DMS 273 treated with DMSO at 0.1 percent for 48 hours (cell line): ENCODE measurements at regions not wholly inside any gene's neighbourhood (a gene's known extent, or its start where the extent isn't known, plus 50 kb on each side); places are given as distances from the start of the nearest gene placed in this dataset.

Source experiments
- DNase-seq: peaks from one replicate; lab custom pipeline; 2025; lab: John Stamatoyannopoulos, UW

DNA sequence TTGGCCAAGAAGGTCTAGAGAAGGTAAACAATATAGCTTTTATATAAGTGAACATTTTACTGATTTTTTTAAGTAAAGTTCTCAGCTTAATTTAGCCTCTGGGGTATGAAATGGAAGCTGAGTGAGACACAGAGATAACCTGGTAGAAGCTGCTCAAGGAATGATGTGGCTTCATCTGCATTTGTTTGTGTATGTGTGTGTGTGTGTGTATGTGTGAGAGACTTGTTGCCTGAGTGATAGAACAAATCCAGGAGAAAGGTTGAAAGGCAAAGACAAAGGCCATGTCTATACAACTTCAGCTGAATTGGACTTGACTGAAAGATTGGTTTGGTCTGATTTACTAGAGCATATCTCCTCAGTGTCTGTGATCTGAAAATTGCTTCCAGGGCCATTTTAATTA, 63.6 kb downstream of the PCDH7 start:
- DNase-seq = no peak

DNA sequence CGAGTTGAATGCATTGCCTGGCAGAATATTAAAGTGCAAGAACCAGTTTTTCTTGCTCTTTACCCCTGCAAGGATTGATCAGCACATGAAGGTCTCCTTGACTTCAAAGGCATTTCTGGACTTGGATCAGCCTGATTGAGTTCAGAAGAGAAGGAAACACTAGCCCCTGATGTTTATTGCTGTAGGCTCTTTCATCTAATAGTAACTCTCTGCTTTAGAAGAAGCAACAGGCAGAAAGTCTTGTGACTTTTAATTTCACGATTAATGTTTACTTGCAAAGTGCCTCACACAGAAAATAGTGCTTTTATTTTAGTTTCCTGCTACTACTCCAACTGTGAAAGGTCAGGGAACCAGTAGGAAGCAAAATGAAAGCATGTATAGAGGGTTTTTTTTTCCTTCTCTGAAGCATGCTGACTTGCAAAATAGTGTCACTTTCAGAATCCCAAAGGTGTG, 69.1 kb downstream of the PCDH7 start:
- DNase-seq = no peak

DNA sequence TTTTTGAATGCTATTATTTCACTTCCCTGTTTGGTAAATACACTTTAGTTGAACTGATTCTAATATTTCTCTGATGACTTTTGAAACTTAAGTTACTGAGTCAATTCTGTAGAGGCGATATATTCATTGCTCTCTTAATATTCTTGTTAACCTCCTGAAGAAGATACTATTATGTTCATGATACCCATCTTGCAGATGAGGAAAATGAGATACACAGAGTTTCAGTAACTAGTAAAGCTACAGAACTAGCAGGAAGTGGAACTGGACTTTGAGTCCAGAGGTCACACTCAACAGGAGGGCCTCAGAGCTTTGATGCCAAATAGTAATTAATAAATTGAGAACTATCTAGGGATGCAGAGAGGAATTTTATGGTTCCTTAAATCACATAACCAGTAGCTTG, 70.0 kb downstream of the PCDH7 start:
- DNase-seq = no peak

DNA sequence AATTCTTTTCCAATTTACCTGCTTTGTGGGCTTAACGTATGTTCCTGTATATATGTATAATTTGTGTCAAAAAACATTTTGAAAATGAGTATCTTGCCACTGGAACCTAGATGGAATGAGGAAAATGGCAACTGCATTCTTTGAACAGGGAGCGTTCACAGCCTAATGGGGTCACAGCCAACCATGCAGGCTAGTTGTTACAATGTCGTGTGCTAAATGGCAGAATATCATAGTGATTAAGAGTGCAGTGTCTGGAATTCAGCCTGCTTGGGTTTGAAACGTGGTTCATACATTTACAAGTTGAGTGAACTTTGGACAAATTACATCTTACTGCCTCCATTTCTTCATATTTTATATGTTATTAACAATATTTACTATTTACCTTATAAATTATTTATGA, 70.8 kb downstream of the PCDH7 start:
- DNase-seq = no peak

DNA sequence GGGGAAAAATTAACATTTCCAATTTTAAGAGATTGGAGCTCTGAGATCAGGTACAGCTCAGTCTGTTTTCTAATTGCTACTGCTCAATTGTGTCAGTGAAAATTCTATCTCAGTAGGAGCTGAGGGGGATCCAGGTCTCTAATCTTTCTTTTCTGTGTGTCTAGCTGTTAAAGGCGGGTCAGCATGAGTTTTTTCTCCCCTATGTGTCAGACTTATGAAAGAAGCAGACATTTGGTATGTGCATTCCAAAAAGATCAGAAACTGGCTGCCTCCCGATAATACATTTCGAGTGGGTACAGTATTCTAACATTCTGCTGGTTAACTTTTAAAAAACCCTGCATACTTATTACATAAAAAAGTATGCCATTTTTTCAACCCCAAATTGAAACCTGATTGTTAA, 72.4 kb downstream of the PCDH7 start:
- DNase-seq = no peak

DNA sequence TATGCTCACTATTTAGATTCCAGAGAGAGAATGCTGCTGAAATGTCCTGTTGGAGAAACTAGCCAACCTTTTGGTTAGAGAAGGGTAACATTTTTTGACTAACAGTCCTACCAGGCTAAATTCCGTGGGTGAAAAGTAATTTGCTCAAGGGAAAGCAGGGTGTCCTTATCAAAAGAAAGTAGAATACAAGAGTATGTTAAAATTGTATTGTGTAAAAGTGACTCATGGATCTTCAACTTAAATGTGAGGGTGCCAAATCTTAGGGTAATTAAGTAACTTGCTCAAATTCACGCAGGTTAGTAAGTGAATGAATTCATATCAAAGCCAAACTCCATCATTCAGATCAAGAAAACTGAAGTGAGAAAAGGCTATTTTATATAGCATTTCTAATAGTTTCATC, 81.7 kb downstream of the PCDH7 start:
- no peak for DNase-seq

DNA sequence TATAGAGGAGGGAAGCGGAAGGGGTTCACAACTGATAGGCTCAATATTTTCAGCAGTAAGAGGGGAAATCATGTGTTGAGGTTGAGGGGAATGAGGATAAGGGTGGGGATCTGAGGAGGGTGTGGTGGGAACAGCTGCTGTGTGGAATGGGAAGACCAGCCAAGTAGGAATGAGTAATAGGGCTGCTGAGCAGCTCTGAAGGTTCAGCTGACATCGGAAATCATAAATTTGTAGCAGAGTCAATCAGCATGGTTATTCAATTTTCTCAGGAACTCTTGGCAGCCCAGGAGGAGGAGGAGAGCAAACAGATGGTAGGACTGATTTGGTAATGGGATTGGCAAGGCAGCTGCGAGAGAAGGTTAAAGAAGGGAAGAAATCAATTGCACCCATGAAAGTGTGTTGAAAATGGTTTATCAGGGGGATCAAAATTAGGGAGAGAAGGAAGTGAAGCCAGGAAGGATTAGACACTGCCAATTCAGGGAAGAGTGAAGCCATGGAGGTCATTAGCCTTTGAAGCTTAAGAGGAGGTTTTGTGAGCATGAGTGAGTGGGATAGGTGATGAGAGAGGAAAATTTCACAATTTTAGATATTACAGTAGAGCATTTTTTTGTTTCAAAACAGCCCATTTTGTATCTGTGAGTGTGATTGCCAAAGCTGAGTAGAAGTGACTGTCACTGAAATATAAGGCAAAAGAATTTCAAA, 82.6 kb downstream of the PCDH7 start:
- no peak for DNase-seq

DNA sequence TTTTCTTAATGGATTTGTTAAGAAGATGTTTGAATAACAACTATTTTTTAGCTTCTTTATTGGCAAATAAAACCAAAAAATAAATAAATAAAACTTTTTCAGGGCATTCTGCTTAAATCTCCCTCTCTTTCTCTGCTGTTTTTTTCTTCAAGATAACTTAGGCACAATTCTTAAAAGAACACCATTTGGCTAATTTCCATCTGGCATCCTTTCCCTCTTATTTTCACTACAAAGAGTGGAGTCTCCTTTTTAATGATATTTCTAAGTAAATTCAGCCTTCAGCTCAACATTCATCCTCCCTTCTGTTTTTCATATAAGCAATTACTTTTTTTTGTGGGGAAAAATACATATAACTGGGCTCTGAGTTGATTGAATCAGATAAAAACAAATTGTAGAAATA, 88.1 kb downstream of the PCDH7 start:
- no peak for DNase-seq

DNA sequence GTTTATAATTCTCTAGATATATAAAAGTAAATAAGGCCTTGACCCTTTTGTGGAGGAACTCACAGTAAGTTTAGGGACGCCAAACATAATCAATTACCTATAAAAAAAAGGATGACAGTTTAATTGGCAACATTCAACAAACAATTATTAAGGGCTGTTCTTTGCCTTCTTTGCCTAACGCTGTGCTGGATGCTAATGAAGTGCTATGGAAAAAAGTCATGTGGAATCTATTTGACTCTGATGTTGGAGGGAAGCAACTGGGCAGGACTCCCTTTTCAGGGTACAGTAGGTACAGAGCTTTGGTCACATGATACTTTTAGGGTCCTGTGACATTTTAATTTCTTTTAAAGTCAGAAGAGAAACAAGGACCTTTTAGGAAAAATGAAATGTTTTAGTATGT, 91.1 kb downstream of the PCDH7 start:
- no peak for DNase-seq

DNA sequence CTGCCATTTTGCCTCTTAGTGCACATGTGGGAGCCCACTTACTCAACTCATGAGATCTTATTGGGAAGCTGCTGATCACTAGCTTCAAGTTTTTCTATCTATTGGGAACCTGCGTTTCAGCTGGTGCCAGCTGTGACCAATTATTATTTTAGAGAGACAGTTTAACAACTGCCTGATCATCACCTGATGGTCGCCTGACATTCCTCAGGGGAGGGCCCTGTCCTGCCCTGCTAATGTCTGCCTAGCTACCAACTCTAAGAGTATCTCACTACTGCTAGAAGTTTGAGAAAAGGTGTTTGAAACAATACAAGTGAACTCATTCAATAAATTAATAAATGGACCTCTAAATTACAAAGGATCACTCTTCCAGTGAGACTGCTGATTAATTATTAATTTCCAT, 95.5 kb downstream of the PCDH7 start:
- DNase-seq = no peak

DNA sequence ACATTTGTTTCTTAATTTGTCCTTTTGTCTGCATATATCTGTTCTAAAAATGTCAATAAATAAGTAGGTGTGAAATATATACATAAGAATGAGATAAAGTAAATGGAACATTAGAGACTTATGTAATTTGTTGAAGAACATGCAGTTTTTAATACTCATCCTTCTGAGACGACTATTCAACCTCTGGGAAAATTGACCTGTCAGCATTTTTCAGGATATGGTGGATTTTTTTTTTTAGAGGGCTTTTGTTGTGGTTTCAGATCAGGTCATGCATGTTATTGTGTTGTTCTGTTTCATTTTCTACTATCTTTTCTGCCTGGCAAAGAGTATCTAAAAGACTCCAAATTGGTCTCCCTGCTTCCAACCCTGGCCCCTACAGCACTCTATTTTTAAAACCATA, 97.3 kb downstream of the PCDH7 start:
- DNase-seq = no peak

DNA sequence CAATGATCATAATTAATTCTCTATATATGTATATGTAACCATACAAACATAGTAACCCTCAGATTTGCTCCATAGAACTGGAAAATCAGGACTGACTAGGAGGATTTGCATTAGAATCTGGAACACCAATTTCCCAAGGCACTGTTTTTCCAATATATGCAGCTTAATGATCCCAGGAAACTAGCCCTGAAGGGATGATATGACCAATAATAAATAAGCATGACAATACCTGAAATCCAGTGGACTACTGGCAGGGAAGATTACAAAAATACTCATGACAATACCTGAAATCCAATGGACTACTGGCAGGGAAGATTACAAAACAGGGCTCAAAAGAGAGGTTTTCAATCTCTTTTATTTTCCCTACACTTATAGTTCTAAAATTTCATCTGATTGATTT, 98.4 kb downstream of the PCDH7 start:
- DNase-seq = no peak

DNA sequence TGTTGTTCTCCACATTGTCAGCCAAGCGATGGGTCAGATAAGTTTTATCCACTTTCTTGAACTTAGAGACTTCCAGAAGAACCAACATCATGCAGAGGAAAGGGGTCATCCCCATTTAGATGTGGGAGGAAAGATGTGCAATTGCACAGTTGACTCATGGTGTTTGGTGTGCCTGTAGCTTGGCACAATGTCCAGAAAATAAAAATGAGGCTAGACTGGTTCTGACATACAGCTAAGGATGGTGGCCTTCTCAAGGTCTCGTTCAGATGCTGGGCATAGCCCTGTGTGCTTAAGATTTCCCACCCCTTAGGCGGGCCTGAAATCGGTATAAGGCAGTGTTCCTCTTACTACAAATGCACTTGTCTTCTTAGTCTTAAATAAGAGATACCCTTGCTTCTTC, 101.1 kb downstream of the PCDH7 start:
- DNase-seq = no peak

DNA sequence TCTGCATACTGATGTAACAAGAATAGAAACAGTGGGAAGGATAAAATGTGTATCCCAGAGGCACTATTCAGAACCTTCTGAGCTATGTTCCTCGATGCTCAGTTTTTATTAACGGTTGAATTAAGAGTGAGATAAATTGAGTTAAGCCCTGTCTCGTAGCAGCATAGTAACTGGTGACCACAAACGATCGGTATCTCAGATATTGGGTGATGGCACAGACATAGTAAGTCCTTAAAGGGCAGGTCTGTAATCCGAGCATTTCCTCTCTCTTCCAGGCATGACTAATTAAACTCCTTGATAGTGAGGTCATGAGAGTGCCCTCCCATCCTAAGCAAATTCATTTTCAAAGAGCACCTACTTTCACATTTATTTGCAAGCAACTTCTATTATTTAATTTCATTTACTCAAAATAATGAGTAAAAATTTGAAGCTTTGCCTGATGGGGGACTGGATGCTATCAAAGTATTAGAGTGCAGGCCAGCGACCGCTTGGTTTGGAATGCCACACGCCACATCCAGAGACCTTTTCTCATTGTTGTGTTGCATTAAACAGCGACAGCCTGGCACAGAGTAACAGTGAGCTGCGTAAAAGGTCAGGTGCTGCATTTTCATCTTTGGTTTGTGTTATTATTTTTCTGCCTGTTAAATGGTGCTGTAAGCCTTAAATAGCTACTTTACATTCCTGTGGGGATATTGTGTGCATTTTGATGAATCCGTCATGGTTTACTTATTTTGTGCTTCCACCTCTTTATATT, 101.9 kb downstream of the PCDH7 start:
- DNase-seq = no peak

DNA sequence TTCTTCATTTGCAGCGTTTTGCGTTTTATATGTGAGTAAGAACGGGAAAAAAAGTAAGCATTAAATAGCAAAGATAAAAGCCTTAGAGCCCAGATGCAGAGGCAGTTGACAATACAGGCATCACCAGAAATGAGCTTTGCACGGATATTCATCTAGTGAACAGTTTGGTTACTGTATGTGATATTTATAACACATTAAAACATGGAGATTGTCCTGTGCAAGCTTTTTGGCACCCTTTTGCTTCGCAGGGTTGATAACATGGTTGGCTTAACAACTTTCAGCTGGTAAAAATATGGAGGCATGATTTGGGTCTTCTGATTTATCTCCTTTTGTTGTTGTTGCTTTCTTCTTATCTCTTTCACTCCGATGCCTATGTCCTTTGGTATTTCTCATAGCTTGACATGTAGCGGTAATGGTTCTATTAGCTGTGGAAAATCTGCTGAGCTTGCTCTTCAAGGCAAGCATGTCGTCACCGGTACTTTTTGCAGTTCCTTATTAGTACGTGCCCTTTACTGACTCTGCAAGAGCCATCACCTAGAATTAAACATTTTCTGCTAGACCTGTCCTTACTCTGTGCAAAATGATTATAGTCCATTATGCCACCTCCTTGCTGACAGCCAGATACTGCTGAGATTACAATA, 102.9 kb downstream of the PCDH7 start:
- DNase-seq = no peak

DNA sequence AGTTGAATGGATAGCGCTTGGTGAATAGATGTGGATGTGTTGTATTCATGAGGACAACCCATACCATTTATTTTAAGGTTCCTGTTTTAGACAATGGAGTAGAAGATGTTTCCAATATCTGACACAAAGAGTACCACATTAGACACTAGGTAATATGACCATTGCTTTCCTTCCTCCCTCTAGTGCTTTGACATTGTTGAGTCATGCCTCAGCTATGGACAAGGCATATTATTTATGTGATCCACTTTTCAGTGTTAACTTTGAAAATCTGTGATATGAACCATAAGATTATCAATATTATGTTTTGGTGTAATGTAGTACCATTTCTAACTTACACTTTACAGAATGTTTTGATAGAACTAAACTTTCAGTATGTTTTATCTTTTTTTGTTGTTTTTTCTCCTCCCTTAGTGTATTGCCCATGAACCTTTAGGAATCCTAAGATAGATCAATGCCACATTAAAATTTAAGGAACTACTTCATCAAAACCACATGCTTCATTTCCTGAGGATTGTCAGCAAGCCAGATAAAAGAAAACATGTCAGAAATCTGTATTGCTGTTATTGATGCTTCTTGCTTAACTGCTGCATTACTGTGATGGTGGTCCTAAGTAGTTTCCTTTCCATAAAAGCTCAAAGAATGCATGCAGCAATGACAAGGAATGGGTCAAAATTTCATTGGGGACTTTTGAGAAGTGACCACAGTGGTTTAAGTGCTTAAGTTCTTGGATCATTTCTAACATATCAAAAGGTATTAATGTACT, 105.0 kb downstream of the PCDH7 start:
- no peak for DNase-seq

DNA sequence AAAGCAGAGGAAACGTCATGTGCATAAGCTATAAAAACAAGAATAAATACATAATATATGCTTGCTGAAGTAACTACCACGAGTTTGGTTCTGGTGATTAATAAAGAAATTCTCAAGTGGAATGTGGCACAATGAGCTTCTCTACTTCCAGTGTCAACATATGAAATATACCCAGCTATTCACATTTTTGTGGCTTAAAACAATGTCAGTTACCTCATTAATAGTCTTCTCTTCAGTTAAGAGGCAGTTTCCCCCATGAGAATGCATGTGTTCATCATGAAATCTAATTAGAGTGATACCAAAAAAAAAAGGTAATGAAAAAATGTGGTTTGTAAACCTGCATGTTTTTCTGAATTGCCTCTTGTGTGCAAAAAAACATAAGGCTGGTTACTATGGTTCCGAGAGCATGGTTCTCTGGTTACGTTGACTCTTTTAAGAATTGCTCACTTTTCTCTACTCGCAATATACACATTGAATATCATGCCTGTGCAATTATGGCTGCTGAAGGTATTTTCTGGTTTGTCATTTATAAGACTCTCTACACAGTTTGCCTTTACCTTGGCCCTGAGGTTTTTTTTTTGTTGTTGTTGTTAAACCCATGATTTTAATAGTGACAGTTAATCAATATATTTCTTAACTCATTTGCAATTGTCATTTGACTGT, 108.2 kb downstream of the PCDH7 start:
- no peak for DNase-seq

DNA sequence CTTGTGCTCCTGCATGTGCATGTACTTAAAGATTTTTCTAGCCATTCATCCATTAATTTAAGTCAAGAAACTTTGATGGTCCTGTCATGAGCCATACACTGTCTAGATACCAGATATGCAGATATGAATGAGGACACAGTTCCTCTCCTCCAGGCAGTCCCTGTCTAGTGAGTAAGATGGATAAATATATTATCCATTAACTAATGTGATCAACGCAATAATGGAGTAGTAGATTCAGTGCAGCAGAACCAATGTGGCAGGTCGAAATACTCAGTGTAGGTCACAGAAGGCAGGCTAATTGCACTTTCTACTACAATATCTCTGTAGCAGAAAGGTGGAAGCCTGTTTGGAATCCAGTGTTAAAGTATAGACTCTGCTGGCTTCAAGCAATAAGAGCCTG, 112.5 kb downstream of the PCDH7 start:
- DNase-seq = no peak

DNA sequence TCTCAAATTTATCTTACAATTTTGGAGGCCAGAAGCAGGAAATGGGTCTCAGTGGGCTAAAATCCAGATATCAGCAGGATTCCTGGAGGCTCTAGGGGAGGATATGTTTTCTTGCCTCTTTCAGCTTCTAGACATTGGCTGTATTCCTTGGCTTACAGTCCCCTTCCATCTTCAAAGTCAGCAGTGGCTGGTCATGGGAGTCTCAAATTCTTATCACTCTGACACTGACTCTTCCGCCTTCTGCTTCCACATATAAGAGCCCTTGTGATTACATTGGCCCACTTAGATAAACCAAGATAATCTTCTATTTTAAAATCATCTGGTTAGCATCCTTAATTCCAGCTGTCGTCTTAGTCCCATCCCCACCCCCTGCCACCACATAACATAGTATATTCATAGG, 113.0 kb downstream of the PCDH7 start:
- no peak for DNase-seq

DNA sequence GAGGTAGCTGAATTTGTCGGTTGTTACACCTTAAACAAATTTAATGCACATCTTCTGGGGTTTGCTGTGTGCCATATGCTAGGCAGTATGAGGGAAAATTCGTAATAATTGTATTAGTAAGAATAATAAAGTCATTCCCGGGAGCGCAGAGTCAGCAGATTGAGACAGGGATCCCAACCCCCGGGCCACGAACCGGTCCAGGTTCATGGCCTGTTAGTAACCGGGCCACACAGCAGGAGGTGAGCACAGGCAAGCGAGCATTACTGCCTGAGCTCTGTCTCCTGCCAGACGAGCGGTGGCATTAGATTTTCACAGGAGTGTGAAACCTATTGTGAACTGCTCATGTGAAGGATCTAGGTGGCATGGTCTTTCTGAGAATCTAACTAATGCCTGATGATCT, 114.9 kb downstream of the PCDH7 start:
- no peak for DNase-seq

DNA sequence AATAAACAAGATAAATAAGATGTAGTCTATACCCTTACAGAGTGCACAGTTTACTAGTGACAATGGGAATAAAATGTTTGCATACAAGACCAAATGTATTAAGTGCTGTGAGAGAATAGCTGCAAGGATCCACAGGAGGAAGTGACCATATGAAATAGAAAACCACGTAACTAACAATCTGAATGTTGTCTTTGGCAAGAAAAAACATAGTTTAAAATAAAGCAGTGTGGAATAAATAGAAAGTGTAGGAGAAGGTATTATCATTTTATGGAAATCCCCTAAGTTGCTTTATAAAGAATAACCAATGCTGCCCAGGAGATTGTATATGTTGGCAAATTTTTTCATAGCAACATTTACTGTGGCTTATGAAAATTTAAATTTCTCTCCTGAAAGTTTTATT, 116.1 kb downstream of the PCDH7 start:
- DNase-seq = no peak

DNA sequence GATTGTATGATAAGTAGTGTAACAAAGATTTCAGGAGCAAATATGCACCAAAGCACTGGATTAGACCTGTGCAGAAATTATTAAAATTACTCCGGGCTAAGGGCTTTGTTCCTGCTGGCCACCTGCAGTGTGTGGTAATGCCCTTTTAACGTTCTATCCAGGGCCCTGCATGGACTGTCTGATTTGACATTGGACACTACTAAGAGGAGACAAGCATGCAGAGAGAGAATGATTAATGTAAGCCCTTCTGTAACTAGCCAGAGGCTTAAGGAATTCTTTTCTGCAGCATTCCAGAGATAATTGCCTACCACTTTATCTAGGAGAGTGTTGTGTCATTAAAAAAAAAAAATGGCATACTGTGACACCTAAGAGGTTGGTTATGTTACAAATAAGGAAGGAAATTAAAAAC, 117.0 kb downstream of the PCDH7 start:
- DNase-seq = no peak
